ENCODE measurements at regions not wholly inside any gene's neighbourhood (a gene's known extent, or its start where the extent isn't known, plus 50 kb on each side); places are given as distances from the start of the nearest gene placed in this dataset.

- TF ChIP-seq POLR2A (IDR thresholded peaks at IDR 0.05; ENCODE audit: low read depth, low read length) (no peak), GATA2 (IDR thresholded peaks at IDR 0.05; ENCODE audit: insufficient read depth, insufficient read length, low read depth, low read length) (no peak), EZH2 (IDR thresholded peaks at IDR 0.05; ENCODE audit: borderline replicate concordance, low read depth, low read length, severe bottlenecking) (no peak), POLR2AphosphoS5 (IDR thresholded peaks at IDR 0.05; ENCODE audit: insufficient read depth, low read depth, low read length) (no peak)
- TF ChIP-seq, protein P1, sequence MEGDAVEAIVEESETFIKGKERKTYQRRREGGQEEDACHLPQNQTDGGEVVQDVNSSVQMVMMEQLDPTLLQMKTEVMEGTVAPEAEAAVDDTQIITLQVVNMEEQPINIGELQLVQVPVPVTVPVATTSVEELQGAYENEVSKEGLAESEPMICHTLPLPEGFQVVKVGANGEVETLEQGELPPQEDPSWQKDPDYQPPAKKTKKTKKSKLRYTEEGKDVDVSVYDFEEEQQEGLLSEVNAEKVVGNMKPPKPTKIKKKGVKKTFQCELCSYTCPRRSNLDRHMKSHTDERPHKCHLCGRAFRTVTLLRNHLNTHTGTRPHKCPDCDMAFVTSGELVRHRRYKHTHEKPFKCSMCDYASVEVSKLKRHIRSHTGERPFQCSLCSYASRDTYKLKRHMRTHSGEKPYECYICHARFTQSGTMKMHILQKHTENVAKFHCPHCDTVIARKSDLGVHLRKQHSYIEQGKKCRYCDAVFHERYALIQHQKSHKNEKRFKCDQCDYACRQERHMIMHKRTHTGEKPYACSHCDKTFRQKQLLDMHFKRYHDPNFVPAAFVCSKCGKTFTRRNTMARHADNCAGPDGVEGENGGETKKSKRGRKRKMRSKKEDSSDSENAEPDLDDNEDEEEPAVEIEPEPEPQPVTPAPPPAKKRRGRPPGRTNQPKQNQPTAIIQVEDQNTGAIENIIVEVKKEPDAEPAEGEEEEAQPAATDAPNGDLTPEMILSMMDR (IDR thresholded peaks at IDR 0.05; ENCODE audit: extremely low read depth in 1 of 2, insufficient read depth in 1 of 2, low read depth in 1 of 2, low read length in 2 of 2), result no peak
These were observed 161.2 kb upstream of the GNAI1 start for GRCh38 chr7:79973455-79973854.

All from endothelial cell of umbilical vein (primary cell).